ENCODE measurements at regions not wholly inside any gene's neighbourhood (a gene's known extent, or its start where the extent isn't known, plus 50 kb on each side); places are given as distances from the start of the nearest gene placed in this dataset.

DNA sequence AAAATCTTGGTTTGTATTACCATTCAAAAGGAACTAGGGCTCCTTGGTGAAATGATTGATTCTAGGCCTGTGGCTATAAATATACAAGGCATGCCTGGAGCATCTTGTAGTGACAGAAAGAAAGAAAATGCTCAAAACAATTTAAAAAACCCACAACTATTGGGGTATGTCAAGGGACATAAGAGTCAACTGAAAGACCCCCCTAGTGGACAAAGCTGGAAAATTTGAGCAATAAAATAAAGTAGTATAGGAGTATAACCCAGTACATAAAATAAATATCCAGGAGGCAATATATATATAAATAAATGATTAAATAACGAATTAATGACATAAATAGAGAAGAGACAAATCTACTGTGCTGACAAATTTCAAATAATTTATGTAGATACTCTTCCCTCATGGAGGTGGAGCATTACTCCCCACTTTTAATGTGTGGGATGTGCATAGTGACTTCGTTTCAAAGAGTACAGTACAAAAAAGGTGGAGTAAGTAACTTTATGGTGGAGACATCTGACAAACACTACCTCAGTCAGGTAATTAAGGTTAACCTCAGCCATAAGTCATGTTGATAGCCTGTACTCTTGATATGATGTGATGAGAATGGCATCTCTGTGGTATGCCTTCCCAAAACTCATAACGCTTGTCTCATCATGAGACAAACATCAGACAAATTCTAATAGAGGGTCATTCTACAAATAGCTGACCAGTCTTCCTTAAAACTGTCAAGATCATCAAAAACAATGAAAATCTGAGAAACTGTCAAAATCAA lies 185.0 kb upstream of the GLRA2 start:
- Histone ChIP-seq H3K14ac (ENCODE audit: insufficient read depth, low read length) (no peak overlapping the region), H3T11ph (ENCODE audit: low read length) (no peak overlapping the region), H4K5ac (ENCODE audit: insufficient read length, low read depth, low read length) (no peak overlapping the region), H2BK5ac (ENCODE audit: insufficient read length, low read length) (no peak overlapping the region), H3K79me1 (ENCODE audit: insufficient read depth, low read depth, low read length, poor library complexity, severe bottlenecking) (no peaks in the 10 kb centered on the region), H3K56ac (ENCODE audit: insufficient read length, low read depth, low read length) (no peak overlapping the region), H4K91ac (ENCODE audit: insufficient read length, low read depth, low read length) (no peak overlapping the region), H4K8ac (replicated peaks; ENCODE audit: insufficient read length, low read depth, low read length) (no peak overlapping the region), H2BK120ac (ENCODE audit: low read depth, low read length, poor library complexity, severe bottlenecking) (no peak overlapping the region), H2BK12ac (ENCODE audit: insufficient read length, low read depth, low read length) (no peak overlapping the region), H3K18ac (ENCODE audit: insufficient read length, low read depth, low read length) (no peak overlapping the region), H2AFZ (ENCODE audit: low read length) (no peak overlapping the region), H3K23me2 (ENCODE audit: insufficient read length, low read depth, low read length, poor library complexity, severe bottlenecking) (no peaks in the 10 kb centered on the region), H2BK15ac (ENCODE audit: low read depth, low read length) (no peak overlapping the region), H3K4me2 (ENCODE audit: insufficient read depth, insufficient read length, low read length) (no peak overlapping the region), H4K20me1 (ENCODE audit: control insufficient read depth, insufficient read depth, insufficient read length) (no peaks in the 10 kb centered on the region), H2AK5ac (ENCODE audit: insufficient read length, low read length) (no peak overlapping the region), H2BK20ac (ENCODE audit: low read depth, low read length, poor library complexity, severe bottlenecking) (no peak overlapping the region), H3K4me1 (ENCODE audit: insufficient read depth, low read length) (no peaks in the 10 kb centered on the region), H3K27ac (ENCODE audit: insufficient read length, low read depth, low read length) (no peak overlapping the region), H3K79me2 (ENCODE audit: insufficient read depth, low read length) (no peaks in the 10 kb centered on the region), H3K4ac (ENCODE audit: low read depth, low read length) (no peak overlapping the region), H3K23ac (ENCODE audit: insufficient read length, low read depth, low read length) (no peak overlapping the region), H3K27me3 (ENCODE audit: insufficient read depth, low read length) (no peaks in the 10 kb centered on the region), H3K9me3 (ENCODE audit: control insufficient read depth, low read depth, low read length) (no peaks in the 10 kb centered on the region), H3K9ac (ENCODE audit: extremely low read depth, insufficient read length, low read length) (no peak overlapping the region)
- no peak for DNase-seq
- peaks cover 60 to 63% of the 10 kb centered on the region in 2 experiments for H3K9me3 Mint-ChIP-seq
- H3K27me3 Mint-ChIP-seq (ENCODE audit: low read depth) = no peaks in the 10 kb centered on the region; the same call in 1 of the 2 replicates
- TF ChIP-seq, protein P1, sequence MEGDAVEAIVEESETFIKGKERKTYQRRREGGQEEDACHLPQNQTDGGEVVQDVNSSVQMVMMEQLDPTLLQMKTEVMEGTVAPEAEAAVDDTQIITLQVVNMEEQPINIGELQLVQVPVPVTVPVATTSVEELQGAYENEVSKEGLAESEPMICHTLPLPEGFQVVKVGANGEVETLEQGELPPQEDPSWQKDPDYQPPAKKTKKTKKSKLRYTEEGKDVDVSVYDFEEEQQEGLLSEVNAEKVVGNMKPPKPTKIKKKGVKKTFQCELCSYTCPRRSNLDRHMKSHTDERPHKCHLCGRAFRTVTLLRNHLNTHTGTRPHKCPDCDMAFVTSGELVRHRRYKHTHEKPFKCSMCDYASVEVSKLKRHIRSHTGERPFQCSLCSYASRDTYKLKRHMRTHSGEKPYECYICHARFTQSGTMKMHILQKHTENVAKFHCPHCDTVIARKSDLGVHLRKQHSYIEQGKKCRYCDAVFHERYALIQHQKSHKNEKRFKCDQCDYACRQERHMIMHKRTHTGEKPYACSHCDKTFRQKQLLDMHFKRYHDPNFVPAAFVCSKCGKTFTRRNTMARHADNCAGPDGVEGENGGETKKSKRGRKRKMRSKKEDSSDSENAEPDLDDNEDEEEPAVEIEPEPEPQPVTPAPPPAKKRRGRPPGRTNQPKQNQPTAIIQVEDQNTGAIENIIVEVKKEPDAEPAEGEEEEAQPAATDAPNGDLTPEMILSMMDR (conservative IDR thresholded peaks at IDR 0.05) = peak; percentile 49; the same call in 2 of the 3 replicates
- WGBS (ENCODE audit: extremely low coverage, insufficient read length, low lambda C conversion rate) = no CpG with 5 or more reads among the region's 3 CpGs
- H3K4me1 Mint-ChIP-seq = no peaks in the 10 kb centered on the region
- H3K27ac Mint-ChIP-seq = no peak overlapping the region
- peaks cover 5 to 9% (median 5%) of the 10 kb centered on the region in 3 experiments for H3K36me3 Mint-ChIP-seq (ENCODE audit: insufficient read depth in 1 of 3, low read depth in 3 of 3)
- H3K4me3 Mint-ChIP-seq = no peak overlapping the region
